Activated naive CD8-positive, alpha-beta T cell treated with anti-CD3 and anti-CD28 coated beads, Interleukin-2, amount 10 ng/mL, durations not matched to agents 7 days and 5 days (primary cell): ENCODE measurements at regions not wholly inside any gene's neighbourhood (a gene's known extent, or its start where the extent isn't known, plus 50 kb on each side); places are given as distances from the start of the nearest gene placed in this dataset.

Experiments used
- ATAC-seq: fragments of 150-1000 bp; cut with Tn5 transposase; one replicate; pipeline ENCODE4 v1.10.0; 2021; ENCODE audit warnings: low read depth, moderate library complexity
- POLR2A ChIA-PET: fragments of 350-600 bp; sonication (Branson Sonifier 250); formaldehyde crosslinking; loops from one replicate; lab custom pipeline; 2021; ENCODE audit warnings: antibody characterized with exemption; lab: Charles Lee
- DNase-seq: peaks from one replicate; pipeline ENCODE4 v3.0.0; 2021
- H3K27ac Mint-ChIP-seq: one replicate; pipeline ENCODE4 v1.8.0; 2022; ENCODE audit warnings: mild to moderate bottlenecking, mixed read lengths
- H3K27me3 Mint-ChIP-seq: one replicate; pipeline ENCODE4 v1.8.0; 2022; ENCODE audit warnings: mild to moderate bottlenecking, moderate library complexity, mixed read lengths
- H3K36me3 Mint-ChIP-seq: one replicate; pipeline ENCODE4 v1.8.0; 2021; ENCODE audit warnings: mild to moderate bottlenecking, mixed read lengths
- H3K4me1 Mint-ChIP-seq: one replicate; pipeline ENCODE4 v1.8.0; 2021; ENCODE audit warnings: mixed read lengths
- H3K4me3 Mint-ChIP-seq: one replicate; pipeline ENCODE4 v1.8.0; 2022; ENCODE audit warnings: mild to moderate bottlenecking, moderate library complexity, mixed read lengths
- H3K9me3 Mint-ChIP-seq: one replicate; pipeline ENCODE4 v1.8.0; 2021; ENCODE audit warnings: mixed read lengths

GRCh38 chr6:23177806-23178205 is 608.4 kb downstream of the HDGFL1 start:
- no peak overlapping the region for H3K4me3 Mint-ChIP-seq
- POLR2A ChIA-PET, result no interaction called here
- H3K27ac Mint-ChIP-seq, result no peak overlapping the region
- DNase-seq (no peak), ATAC-seq (no peak)
- H3K9me3 Mint-ChIP-seq, result no peaks in the 10 kb centered on the region
- no peaks in the 10 kb centered on the region for H3K36me3 Mint-ChIP-seq
- H3K27me3 Mint-ChIP-seq, result no peaks in the 10 kb centered on the region
- no peaks in the 10 kb centered on the region for H3K4me1 Mint-ChIP-seq

GRCh38 chr6:23179994-23180393 is 610.6 kb downstream of the HDGFL1 start:
- Mint-ChIP-seq H3K36me3 (no peaks in the 10 kb centered on the region), H3K9me3 (no peaks in the 10 kb centered on the region), H3K4me1 (no peaks in the 10 kb centered on the region), H3K27me3 (no peaks in the 10 kb centered on the region), H3K27ac (no peak overlapping the region), H3K4me3 (no peak overlapping the region)
- POLR2A ChIA-PET, result no interaction called here
- ATAC-seq, result no peak
- no peak for DNase-seq

- Mint-ChIP-seq H3K36me3 (no peaks in the 10 kb centered on the region), H3K4me1 (no peaks in the 10 kb centered on the region), H3K27me3 (no peaks in the 10 kb centered on the region), H3K9me3 (no peaks in the 10 kb centered on the region), H3K4me3 (no peak overlapping the region), H3K27ac (no peak overlapping the region)
- DNase-seq, result no peak
- POLR2A ChIA-PET, result no interaction called here
- no peak for ATAC-seq
These were observed 611.3 kb downstream of the HDGFL1 start for GRCh38 chr6:23180504-23181293.

GRCh38 chr6:23181356-23182110 is 612.2 kb downstream of the HDGFL1 start:
- ATAC-seq (no peak), DNase-seq (no peak)
- POLR2A ChIA-PET, result no interaction called here
- Mint-ChIP-seq H3K27me3 (no peaks in the 10 kb centered on the region), H3K27ac (no peak overlapping the region), H3K4me1 (no peaks in the 10 kb centered on the region), H3K36me3 (no peaks in the 10 kb centered on the region), H3K9me3 (no peaks in the 10 kb centered on the region), H3K4me3 (no peak overlapping the region)

GRCh38 chr6:23183846-23184245 is 614.5 kb downstream of the HDGFL1 start:
- ATAC-seq (no peak), DNase-seq (no peak)
- Mint-ChIP-seq H3K36me3 (no peaks in the 10 kb centered on the region), H3K27ac (no peak overlapping the region), H3K4me3 (no peak overlapping the region), H3K27me3 (no peaks in the 10 kb centered on the region), H3K9me3 (no peaks in the 10 kb centered on the region), H3K4me1 (no peaks in the 10 kb centered on the region)
- POLR2A ChIA-PET, result no interaction called here

GRCh38 chr6:23184351-23184750 is 615.0 kb downstream of the HDGFL1 start:
- no peaks in the 10 kb centered on the region for H3K4me1 Mint-ChIP-seq
- no peak overlapping the region for H3K4me3 Mint-ChIP-seq
- ATAC-seq, result no peak
- POLR2A ChIA-PET, result no interaction called here
- H3K36me3 Mint-ChIP-seq, result no peaks in the 10 kb centered on the region
- no peak overlapping the region for H3K27ac Mint-ChIP-seq
- no peaks in the 10 kb centered on the region for H3K9me3 Mint-ChIP-seq
- no peaks in the 10 kb centered on the region for H3K27me3 Mint-ChIP-seq
- no peak for DNase-seq

GRCh38 chr6:23195487-23195886 is 626.1 kb downstream of the HDGFL1 start:
- Mint-ChIP-seq H3K4me1 (no peaks in the 10 kb centered on the region), H3K27ac (no peak overlapping the region), H3K27me3 (no peaks in the 10 kb centered on the region), H3K36me3 (no peaks in the 10 kb centered on the region), H3K4me3 (no peak overlapping the region), H3K9me3 (no peaks in the 10 kb centered on the region)
- no peak for DNase-seq
- no peak for ATAC-seq
- POLR2A ChIA-PET, result no interaction called here

GRCh38 chr6:23199541-23199940 is 630.2 kb downstream of the HDGFL1 start:
- Mint-ChIP-seq H3K4me1 (no peaks in the 10 kb centered on the region), H3K27ac (no peak overlapping the region), H3K36me3 (no peaks in the 10 kb centered on the region), H3K9me3 (peaks cover 2% of the 10 kb centered on the region), H3K27me3 (no peaks in the 10 kb centered on the region), H3K4me3 (no peak overlapping the region)
- DNase-seq (no peak), ATAC-seq (no peak)
- POLR2A ChIA-PET, result no interaction called here

- DNase-seq (no peak), ATAC-seq (no peak)
- POLR2A ChIA-PET, result no interaction called here
- Mint-ChIP-seq H3K4me3 (no peak overlapping the region), H3K27me3 (no peaks in the 10 kb centered on the region), H3K9me3 (peaks cover 2% of the 10 kb centered on the region), H3K27ac (no peak overlapping the region), H3K36me3 (no peaks in the 10 kb centered on the region), H3K4me1 (no peaks in the 10 kb centered on the region)
These were observed 631.6 kb downstream of the HDGFL1 start for GRCh38 chr6:23200946-23201345.

- ATAC-seq (no peak), DNase-seq (no peak)
- no peaks in the 10 kb centered on the region for H3K36me3 Mint-ChIP-seq
- H3K27ac Mint-ChIP-seq, result no peak overlapping the region
- H3K4me1 Mint-ChIP-seq, result no peaks in the 10 kb centered on the region
- H3K9me3 Mint-ChIP-seq, result peaks cover 2% of the 10 kb centered on the region
- no peaks in the 10 kb centered on the region for H3K27me3 Mint-ChIP-seq
- POLR2A ChIA-PET, result no interaction called here
- H3K4me3 Mint-ChIP-seq, result no peak overlapping the region
These were observed 632.8 kb downstream of the HDGFL1 start for GRCh38 chr6:23202207-23202606.

- H3K9me3 Mint-ChIP-seq, result peaks cover 25% of the 10 kb centered on the region
- H3K36me3 Mint-ChIP-seq, result no peaks in the 10 kb centered on the region
- ATAC-seq, result no peak
- no peak overlapping the region for H3K27ac Mint-ChIP-seq
- no peaks in the 10 kb centered on the region for H3K27me3 Mint-ChIP-seq
- H3K4me3 Mint-ChIP-seq, result no peak overlapping the region
- no peak for DNase-seq
- POLR2A ChIA-PET, result no interaction called here
- no peaks in the 10 kb centered on the region for H3K4me1 Mint-ChIP-seq
These were observed 643.0 kb downstream of the HDGFL1 start for GRCh38 chr6:23212398-23212797.

GRCh38 chr6:23213193-23213592 is 643.8 kb downstream of the HDGFL1 start:
- no peak for DNase-seq
- POLR2A ChIA-PET, result no interaction called here
- Mint-ChIP-seq H3K4me1 (no peaks in the 10 kb centered on the region), H3K27me3 (no peaks in the 10 kb centered on the region), H3K36me3 (no peaks in the 10 kb centered on the region), H3K27ac (no peak overlapping the region), H3K9me3 (peaks cover 19% of the 10 kb centered on the region), H3K4me3 (no peak overlapping the region)
- ATAC-seq, result no peak

GRCh38 chr6:23213651-23214050 is 644.3 kb downstream of the HDGFL1 start:
- no peak overlapping the region for H3K27ac Mint-ChIP-seq

GRCh38 chr6:23218751-23219150 is 649.4 kb downstream of the HDGFL1 start:
- DNase-seq (no peak), ATAC-seq (no peak)
- Mint-ChIP-seq H3K4me1 (no peaks in the 10 kb centered on the region), H3K36me3 (no peaks in the 10 kb centered on the region), H3K27ac (no peak overlapping the region), H3K27me3 (no peaks in the 10 kb centered on the region), H3K4me3 (no peak overlapping the region), H3K9me3 (peaks cover 5% of the 10 kb centered on the region)
- POLR2A ChIA-PET, result no interaction called here

More at GRCh38 chr6:23213651-23214050, 644.3 kb downstream of the HDGFL1 start:
- Mint-ChIP-seq H3K4me1 (no peaks in the 10 kb centered on the region), H3K4me3 (no peak overlapping the region), H3K27me3 (no peaks in the 10 kb centered on the region), H3K9me3 (peaks cover 15% of the 10 kb centered on the region), H3K36me3 (no peaks in the 10 kb centered on the region)
- POLR2A ChIA-PET, result no interaction called here
- DNase-seq (no peak), ATAC-seq (no peak)
